HG02884 (cell line): ENCODE measurements at regions not wholly inside any gene's neighbourhood (a gene's known extent, or its start where the extent isn't known, plus 50 kb on each side); places are given as distances from the start of the nearest gene placed in this dataset.
A peak's percentile ranks its signal among the peaks of the same experiment; 100 is the strongest.

Source experiments
- ATAC-seq: cut with Tn5 transposase; IDR thresholded peaks from one replicate; pipeline ENCODE4 v1.9.1; 2021; ENCODE audit warnings: mild to moderate bottlenecking, moderate library complexity; ENCODE audit not compliant: unreplicated experiment

GRCh38 chr13:97057176-97057575 lies 62.9 kb upstream of the OXGR1 start:
- ATAC-seq = no peak

DNA sequence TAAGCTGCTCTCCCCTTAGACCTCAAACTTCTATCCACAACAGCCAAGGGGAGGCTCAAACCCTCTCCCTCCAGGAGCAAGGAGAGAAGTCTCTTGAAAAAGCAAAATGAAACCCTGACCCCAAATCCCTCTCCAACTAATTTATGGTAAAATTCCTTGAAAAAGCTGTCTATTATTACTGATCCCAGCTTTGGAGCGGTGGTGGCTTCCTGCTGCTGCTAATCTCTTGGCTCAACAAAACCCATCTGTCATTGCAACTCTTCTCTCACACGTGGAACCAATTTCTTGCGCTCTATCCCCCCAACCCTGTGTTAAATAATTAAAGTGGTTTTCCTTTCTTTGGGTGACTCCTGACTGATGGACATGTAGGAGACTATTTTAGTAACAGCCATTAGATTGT lies 64.1 kb upstream of the OXGR1 start:
- ATAC-seq = no peak

DNA sequence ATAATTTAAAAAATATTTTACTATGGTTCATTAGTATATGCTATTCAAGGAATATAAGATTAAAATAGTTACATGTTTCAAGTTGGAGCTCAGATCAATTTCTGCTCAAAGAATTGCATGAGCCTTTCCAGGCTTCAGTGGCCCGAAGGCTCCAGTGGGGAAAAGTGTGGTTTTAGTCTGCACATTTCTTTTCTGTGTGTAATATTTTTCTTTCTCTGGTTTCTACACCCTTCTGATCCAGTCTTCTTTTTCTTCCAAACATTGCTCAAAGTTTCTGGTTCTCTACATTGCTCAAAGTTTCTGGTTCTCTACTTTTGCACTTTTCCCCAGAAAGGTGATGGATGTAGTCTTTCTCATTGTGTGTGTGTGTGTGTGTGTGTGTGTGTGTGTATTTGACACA lies 64.7 kb upstream of the OXGR1 start:
- ATAC-seq = no peak

GRCh38 chr13:97067017-97067895 lies 73.0 kb upstream of the OXGR1 start:
- no peak for ATAC-seq

DNA sequence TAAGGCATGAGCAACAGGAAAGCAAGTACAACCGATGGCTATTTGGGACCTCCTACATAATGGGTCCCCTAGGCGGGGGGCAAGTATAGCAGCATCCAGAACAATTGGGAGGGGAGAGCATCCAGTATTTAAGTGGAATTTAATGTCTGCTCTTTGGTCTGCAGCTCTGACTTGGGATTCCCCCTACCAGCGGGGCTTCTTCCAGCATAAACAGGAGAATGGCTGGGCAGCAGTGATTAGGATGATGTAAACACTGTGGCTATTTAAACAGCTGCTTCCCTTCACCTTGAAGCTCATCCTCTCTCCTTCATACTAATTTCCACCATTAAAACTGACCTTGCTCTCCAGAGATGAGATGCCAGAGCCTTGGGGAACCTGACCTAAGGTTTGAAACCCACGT lies 73.9 kb upstream of the OXGR1 start:
- no peak for ATAC-seq

DNA sequence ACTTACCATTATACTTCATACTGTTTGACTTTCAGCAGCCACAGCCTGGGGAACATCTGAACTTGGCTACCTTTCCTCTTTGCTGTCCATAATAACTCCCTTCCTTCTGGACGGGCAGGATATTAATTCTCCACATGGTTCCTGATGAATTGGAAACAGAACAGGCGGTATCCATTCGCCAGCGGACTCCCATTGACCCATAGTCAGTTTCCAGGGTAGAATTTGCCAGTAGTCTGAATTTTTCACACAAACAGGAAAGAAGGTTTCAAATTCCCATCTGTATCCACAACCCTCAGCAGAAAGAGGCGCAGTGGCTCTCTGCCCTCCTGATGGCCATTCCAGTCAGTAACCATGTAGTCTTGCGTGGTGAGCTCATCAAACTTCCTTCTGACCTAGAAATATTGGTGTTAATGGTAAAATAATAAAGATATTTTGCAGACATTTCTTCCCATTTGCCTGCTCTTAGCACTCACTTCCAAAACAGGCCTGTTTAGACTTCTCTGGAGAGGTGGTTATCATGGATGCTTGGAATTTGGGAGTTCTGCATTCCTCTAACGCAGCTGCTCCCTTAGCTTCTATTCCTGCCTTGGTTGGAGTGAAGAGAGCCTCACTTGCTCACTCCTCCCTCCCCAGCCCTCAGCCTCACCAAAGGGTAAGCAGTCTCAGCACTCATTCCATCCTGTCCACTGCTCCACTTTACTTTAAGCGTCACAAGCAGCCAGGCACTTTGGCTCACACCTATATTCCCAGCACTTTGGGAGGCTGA lies 75.0 kb upstream of the OXGR1 start:
- ATAC-seq = no peak

- ATAC-seq = no peak
Observed at GRCh38 chr13:97072297-97072696, 78.0 kb upstream of the OXGR1 start.

DNA sequence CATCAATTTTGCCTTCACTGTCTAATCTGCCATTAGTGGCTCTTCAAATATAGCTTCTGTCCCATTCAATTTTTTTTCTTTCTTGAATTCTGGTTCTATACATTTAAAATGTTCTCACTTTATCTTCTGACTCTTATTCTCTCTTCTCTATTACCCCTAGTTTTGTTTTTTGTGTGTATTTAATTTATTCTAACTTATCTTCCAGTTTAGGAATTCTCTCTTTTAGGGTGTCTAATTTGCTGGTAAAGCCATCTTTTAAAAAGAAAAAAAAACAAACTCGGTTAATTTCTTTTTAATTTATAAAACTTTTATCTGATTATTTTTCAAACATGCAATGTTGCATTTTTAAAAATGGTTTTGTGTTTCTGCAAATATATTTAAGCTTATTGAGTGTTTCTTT lies 80.3 kb upstream of the OXGR1 start:
- no peak for ATAC-seq

- ATAC-seq = no peak
Observed at GRCh38 chr13:97076898-97077297, 82.6 kb upstream of the OXGR1 start.

DNA sequence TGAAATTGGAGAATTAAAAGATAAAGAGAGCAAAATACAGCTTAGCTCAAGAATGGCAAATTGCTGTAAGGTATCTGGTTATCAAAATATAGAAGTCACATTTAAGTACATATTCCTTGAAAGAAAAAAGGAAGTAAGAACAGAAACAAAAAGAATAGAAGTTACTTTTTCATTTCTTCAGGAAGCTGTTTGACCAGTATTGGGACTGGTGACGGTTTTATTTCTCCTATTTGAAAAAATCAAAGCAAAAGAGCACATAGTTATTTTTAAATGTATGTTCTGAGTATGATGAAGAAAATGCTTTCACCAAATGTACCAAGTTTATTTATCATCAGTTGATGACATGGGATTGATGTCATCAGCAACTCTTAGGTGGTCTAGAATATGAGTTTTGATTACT lies 83.1 kb upstream of the OXGR1 start:
- no peak for ATAC-seq

DNA sequence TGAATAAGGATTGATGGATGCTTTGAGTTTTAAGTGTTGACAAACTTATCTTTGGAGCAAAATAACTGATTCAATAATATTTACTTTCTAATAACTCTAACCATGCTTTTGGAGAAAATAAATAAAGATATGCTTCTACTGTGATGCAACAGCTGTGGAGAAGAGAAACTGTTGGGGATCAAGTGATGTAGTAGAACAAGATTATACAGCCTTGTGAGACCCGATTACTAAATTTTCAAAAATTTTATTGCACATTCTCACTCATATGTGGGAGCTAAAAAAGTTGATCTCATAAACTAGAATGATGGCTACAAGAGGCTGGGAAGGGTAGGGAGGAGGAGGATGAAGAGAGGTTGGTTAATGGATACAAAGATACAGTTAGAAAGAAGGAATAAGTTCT lies 85.5 kb upstream of the OXGR1 start:
- ATAC-seq = no peak

DNA sequence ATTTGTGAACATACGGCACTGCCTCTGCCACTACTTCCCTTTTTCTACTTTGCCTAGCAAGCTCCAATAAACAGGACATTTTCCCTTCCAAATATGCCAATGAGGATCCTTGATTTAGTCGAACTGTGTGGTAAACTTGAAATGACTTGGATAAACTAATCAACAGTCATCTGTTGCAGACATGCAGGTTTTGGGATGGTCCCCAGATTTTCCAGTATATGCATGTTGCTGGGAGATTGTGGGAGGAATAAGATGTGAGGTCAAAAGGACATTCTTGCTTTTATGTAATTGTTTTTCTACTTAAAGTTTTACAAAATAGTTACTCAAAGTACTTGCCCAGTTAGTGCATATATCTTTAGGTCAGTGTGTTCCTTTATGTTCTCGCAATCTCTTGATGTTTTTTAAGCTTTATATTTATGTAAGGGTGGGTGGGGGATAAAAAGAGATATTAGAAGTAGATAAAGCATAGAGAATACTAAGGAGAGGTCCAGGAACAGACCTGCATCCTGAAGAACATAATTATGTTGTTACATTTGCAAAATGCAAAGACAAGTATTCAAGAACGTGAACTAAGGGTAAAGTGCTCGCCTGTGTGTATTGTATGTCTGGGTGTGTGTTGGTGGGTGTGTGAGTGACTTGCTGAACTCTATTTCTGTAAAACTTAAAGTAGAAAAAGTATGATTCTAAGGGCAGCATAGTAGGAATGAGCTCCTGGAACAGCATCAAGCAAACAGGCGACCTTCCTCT lies 88.4 kb upstream of the OXGR1 start:
- ATAC-seq = no peak

DNA sequence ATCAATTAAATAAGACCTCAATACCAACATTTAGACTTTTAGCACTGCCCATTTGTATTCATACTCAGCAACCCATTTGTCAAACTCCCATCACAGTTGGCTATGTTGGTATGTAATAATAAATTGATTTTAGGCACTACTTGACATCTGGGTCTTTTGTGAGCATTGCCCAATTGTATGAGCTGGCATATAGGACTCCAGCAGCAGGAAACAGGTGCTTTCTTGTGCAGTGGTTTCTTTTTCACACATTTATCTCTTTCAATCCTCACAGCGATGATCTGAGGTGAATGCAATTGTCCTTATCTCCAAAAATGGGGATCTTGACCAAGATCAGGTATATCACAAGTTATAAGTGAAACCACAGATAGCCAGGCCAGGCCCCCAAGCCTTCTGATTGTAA lies 96.9 kb upstream of the OXGR1 start:
- ATAC-seq = no peak

- no peak for ATAC-seq
Observed at GRCh38 chr13:97100821-97101220, 106.5 kb upstream of the OXGR1 start.

GRCh38 chr13:97101912-97102708 lies 107.8 kb upstream of the OXGR1 start:
- no peak for ATAC-seq

DNA sequence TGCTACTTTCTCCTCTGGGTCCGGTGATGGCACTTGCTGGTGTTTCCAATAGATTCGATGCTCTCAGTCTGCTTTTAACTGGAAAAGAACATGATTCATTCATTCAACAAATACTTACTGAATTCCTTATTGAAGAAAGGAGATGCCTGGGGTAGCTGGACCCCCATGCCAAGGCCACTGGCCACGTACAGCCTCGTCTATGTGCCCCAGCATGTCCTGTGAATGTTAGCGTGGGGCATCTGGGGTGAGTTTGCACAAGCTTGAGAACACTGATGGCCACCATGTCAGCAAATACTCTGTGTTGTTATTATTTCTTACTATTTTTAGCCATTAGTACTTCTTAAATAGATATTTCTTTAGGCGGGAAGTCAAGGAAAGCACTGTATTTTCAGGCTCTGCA lies 112.0 kb upstream of the OXGR1 start:
- ATAC-seq = no peak

GRCh38 chr13:97107815-97108529 lies 113.7 kb upstream of the OXGR1 start:
- no peak for ATAC-seq

DNA sequence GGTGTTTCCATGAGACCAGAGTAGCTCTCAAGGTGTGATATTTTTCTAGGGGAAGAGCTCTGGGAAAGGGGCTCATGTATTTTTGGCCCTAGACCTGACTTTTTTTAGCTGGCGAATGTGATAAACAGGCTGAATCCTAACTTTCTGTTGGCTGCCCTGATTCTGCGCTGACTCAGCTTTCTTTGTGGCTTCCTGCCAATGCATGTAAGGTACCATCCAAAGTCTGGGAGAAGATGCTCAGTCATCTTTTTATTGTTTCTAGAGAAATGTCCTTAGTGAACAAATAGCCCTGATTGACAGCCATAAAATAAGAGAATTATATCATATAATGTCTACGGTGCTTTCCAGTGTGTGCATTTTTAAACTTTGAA lies 113.6 kb upstream of the MBNL2 start:
- no peak for ATAC-seq

GRCh38 chr13:97109256-97109655 lies 112.9 kb upstream of the MBNL2 start:
- no peak for ATAC-seq

DNA sequence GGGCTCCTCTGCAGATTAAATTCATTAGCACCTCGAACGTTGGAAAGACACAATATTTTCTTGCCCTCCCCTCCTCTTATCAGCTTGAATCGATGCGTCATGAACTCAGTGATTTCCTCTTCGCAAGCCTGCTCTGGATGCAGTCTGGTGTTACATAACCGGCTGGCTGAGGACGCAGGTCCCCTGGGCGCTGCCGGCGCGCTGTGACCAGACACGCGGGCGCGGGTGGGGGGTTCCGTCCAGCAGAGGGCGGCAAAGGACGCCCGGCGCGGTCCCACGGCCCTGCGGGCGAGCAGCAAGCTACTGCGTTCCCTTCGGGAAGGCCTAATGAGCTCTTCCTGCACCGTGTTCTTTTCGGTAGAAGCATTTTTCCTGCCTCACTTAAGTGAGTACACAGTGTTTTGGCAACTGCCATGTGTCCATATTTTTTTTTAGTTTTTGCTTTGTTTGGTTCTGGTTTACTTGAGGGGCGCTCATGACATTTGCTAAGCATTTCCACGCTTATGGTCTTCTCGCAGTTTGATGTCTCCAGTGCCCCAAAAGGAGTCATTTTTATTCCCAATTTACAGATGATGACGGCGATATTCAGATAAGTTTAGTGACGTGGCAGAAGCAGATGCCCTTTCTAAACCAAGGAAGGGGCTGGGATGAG lies 112.2 kb upstream of the MBNL2 start:
- peak; percentile 93 for ATAC-seq
